HG02870 (cell line): ENCODE measurements at regions not wholly inside any gene's neighbourhood (a gene's known extent, or its start where the extent isn't known, plus 50 kb on each side); places are given as distances from the start of the nearest gene placed in this dataset.

Source experiments
- ATAC-seq: cut with Tn5 transposase; IDR thresholded peaks from one replicate; pipeline ENCODE4 v1.9.1; 2021; ENCODE audit warnings: mild to moderate bottlenecking, moderate library complexity; ENCODE audit not compliant: unreplicated experiment

GRCh38 chr21:32184485-32184884 is 94.4 kb downstream of the MIS18A start:
- no peak for ATAC-seq

- no peak for ATAC-seq
Observed at GRCh38 chr21:32184065-32184464, 94.8 kb downstream of the MIS18A start.

GRCh38 chr21:32183396-32183795 is 95.5 kb downstream of the MIS18A start:
- ATAC-seq: no peak

- ATAC-seq: no peak
Observed at GRCh38 chr21:32182449-32182848, 96.4 kb downstream of the MIS18A start.

- ATAC-seq: no peak
Observed at GRCh38 chr21:32181457-32181856, 97.4 kb downstream of the MIS18A start.

- no peak for ATAC-seq
Observed at GRCh38 chr21:32174819-32175218, 104.0 kb downstream of the MIS18A start.

- ATAC-seq: no peak
Observed at GRCh38 chr21:32173121-32173724, 105.6 kb downstream of the MIS18A start.

GRCh38 chr21:32172106-32172505 is 106.7 kb downstream of the MIS18A start:
- ATAC-seq: no peak

GRCh38 chr21:32167513-32167912 is 111.3 kb downstream of the MIS18A start:
- ATAC-seq: no peak

- no peak for ATAC-seq
Observed at GRCh38 chr21:32163386-32163785, 115.5 kb downstream of the MIS18A start.

- no peak for ATAC-seq
Observed at GRCh38 chr21:32162727-32163320, 116.0 kb downstream of the MIS18A start.

- no peak for ATAC-seq
Observed at GRCh38 chr21:32155226-32155625, 123.6 kb downstream of the MIS18A start.

GRCh38 chr21:32147041-32147440 is 131.8 kb downstream of the MIS18A start:
- ATAC-seq: no peak

GRCh38 chr21:32144851-32145250 is 134.0 kb downstream of the MIS18A start:
- ATAC-seq: no peak

GRCh38 chr21:32143241-32143939 is 135.5 kb downstream of the MIS18A start:
- ATAC-seq: no peak

- no peak for ATAC-seq
Observed at GRCh38 chr21:32141318-32141633, 137.6 kb downstream of the MIS18A start.

GRCh38 chr21:32140604-32141317 is 138.1 kb downstream of the MIS18A start:
- no peak for ATAC-seq

- ATAC-seq: no peak
Observed at GRCh38 chr21:32140151-32140550, 138.7 kb downstream of the MIS18A start.

- ATAC-seq: no peak
Observed at GRCh38 chr21:32138658-32139057, 140.2 kb downstream of the MIS18A start.

- ATAC-seq: no peak
Observed at GRCh38 chr21:32137931-32138330, 140.9 kb downstream of the MIS18A start.

GRCh38 chr21:32137266-32137665 is 141.6 kb downstream of the MIS18A start:
- ATAC-seq: no peak

GRCh38 chr21:32136546-32136945 is 142.3 kb downstream of the MIS18A start:
- ATAC-seq: no peak
